ENCODE measurements at regions not wholly inside any gene's neighbourhood (a gene's known extent, or its start where the extent isn't known, plus 50 kb on each side); places are given as distances from the start of the nearest gene placed in this dataset.

DNA sequence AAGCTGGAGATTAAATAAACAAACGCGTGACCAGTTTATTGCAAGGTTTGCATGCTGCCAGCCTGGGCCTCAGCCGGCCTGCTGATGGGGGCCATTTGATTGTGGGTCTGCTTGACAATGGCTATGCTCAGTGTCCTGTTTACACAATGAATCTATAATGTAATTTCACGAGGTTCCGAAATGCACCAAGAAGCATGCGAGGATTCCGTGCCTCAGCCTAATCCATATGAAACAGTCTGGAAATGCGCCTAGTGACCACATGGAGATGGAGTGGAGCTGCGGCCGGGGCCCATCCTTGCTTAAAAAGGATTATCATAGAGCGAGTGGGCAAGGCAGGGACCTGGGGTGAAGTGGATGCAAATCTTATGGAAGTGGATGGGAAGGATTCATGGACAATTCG, 382.4 kb downstream of the CDK5RAP2 start:
- TF ChIP-seq, protein P1, sequence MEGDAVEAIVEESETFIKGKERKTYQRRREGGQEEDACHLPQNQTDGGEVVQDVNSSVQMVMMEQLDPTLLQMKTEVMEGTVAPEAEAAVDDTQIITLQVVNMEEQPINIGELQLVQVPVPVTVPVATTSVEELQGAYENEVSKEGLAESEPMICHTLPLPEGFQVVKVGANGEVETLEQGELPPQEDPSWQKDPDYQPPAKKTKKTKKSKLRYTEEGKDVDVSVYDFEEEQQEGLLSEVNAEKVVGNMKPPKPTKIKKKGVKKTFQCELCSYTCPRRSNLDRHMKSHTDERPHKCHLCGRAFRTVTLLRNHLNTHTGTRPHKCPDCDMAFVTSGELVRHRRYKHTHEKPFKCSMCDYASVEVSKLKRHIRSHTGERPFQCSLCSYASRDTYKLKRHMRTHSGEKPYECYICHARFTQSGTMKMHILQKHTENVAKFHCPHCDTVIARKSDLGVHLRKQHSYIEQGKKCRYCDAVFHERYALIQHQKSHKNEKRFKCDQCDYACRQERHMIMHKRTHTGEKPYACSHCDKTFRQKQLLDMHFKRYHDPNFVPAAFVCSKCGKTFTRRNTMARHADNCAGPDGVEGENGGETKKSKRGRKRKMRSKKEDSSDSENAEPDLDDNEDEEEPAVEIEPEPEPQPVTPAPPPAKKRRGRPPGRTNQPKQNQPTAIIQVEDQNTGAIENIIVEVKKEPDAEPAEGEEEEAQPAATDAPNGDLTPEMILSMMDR (IDR thresholded peaks at IDR 0.05) = no peak
- TF ChIP-seq POLR2A (IDR thresholded peaks at IDR 0.05) (no peak), EP300 (IDR thresholded peaks at IDR 0.05; ENCODE audit: low read depth) (no peak), POLR2AphosphoS5 (IDR thresholded peaks at IDR 0.05) (no peak)
